ENCODE measurements at regions not wholly inside any gene's neighbourhood (a gene's known extent, or its start where the extent isn't known, plus 50 kb on each side); places are given as distances from the start of the nearest gene placed in this dataset.

- no peak for DNase-seq
These were observed 410.1 kb downstream of the OMA1 start for GRCh38 chr1:58136387-58136786.

GRCh38 chr1:58135821-58136321, 410.7 kb downstream of the OMA1 start:
- no peak for DNase-seq

GRCh38 chr1:58133562-58133961, 413.0 kb downstream of the OMA1 start:
- DNase-seq: no peak

- DNase-seq: no peak
These were observed 423.5 kb downstream of the OMA1 start for GRCh38 chr1:58123051-58123450.

DNA sequence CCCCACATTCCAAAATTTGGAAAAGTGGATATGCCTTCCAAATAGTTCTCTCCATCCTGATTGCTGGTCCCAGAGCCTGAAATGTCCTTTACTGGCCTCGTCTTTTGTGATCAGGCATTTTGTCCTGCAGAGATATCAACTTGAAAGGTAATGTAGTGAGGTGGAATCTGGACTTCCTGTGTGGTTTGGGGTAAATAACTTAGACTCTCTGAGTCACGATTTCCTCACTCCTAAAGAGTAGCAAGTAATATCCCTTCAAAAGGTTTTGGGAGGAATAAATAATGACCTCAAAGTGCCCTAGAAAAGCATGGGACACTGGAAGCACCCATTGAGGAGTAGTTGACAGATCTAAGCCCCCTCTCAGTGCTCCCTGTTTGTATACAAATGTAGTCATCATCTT, 426.6 kb downstream of the OMA1 start:
- no peak for DNase-seq

GRCh38 chr1:58116284-58116683, 430.2 kb downstream of the OMA1 start:
- no peak for DNase-seq

DNA sequence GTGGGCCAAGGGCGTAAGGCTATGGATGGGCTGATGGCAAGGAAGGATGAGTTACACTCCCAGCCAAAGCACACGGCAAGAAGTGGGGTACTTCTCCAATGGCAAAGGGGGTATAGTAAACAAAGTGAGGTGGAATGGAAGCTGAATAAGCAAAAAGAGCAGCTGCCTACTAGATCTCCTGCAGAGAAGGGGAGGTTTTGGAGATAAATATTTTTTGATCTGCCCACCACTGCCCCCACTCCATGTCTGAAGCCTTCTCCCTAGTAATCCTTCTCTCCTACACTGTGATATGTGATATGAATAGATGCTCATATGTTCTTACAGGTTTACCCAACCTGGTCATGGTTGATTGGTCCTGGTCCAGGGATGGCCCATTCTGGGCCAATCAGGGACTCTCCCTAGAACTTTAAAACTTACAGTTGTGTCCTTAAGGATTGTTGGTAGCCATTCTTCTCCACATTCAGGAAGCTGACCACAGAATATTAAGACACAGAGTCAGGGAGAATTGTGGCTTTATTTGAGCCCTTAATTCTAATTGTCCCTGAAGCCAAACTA, 436.8 kb downstream of the OMA1 start:
- DNase-seq: no peak

DNA sequence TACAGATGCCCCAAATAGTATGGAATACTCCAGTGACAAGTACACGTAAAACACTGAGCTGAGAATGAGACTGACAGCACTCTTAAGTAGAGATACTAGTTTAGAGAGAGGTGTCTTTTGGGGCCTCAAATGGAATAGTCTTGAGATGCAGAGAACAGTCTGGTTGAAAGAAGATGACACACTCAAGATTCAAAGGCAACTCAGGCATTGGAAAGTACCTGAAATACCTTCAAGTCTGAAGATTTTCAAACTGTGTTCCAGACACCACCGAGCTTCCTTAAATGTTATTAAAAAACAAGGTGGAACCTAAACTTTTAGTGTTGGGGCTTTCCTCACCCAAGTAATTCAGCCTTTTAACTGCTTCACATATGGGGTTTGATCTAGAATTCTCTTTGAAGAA, 437.7 kb downstream of the OMA1 start:
- no peak for DNase-seq

DNA sequence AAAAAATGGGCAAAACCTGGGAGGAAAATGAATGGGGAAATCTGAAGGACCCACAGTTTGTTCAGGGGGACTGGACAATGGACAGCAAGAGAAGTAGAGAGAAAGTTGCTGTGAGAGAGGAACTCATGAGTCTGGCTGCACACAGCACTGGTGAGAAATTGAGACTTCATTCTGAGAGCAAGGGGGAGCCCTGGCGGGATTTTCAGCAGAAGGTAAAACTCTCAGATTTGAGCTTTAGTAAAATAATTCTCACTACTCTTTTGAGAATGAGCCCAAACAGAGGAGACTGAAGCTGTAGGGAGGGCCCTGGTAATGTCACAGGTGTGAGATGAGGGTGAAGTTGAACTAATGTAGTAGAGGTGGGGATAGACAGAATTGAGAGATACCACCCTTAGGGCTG, 438.6 kb downstream of the OMA1 start:
- no peak for DNase-seq

GRCh38 chr1:58104960-58105359, 441.6 kb downstream of the OMA1 start:
- no peak for DNase-seq

DNA sequence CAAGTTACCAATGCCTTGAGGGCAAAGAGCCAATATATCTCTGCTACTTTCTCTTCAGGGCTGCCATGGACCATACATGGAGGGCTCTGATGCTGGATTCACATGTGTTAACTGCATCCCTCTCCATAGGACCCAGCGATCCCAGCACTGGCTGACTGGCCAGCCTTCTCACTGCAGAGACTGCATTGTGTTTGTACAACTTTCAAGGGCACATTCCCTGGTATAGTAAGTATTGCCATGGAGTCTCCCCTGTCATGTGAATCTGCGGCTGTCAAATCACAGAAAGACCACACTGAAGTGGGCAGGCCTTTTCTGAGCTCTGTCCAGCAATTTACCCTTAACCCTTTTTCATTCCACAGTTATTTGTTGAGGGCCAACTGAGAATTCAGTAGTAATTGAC, 449.8 kb downstream of the OMA1 start:
- no peak for DNase-seq

- no peak for DNase-seq
These were observed 451.3 kb downstream of the OMA1 start for GRCh38 chr1:58095183-58095582.

GRCh38 chr1:58094221-58094620, 452.3 kb downstream of the OMA1 start:
- DNase-seq: no peak

GRCh38 chr1:58090640-58091039, 455.9 kb downstream of the OMA1 start:
- no peak for DNase-seq

DNA sequence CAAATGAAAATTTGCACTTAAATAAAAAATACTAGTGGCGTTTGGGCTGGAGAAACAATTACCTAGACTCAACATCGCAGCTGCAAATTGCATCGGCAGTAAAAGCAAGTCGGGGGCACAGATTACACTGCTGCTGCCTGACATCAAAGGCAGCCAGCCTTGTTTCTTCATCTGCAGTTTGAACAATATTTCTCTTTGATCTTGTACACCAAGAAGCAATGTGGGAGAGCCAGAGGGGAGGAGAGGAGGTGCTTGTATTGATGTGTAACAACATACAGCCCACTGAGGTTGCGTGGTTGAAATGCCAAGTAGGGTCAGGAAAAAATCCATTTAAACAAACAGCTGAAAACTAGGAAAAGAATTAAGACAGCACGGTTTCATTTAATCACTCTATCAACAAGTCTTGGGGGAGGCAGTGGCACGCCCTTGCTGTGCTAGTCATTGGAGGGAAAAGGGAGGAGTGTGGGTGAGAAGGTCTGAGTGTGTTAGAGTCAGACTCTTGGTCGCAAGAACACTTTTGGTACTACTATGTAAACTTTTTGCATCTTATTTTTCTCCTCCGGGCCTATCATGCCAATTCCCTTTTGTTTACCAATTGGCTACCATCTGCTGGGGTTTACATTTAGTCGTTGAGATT, 456.5 kb downstream of the OMA1 start:
- no peak for DNase-seq

DNA sequence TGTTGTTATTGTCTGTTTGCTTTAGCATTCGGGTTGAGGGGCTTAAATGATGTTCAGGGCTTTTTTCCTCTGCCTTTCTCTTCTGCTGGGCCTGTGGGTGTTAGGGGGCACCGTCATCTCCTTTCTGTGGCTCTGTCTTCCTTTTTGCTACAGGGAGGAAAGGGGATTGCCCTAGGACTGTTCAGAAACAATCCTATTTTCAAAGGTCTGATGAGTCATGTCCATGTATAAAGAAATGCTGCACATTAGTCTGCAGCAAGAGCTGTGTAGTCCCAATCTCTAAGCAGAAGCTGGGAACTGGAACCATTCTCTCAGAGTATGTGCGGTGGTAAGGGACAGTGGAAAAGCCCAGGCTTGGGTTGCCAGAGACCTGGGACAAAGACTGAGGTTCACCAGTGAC, 462.3 kb downstream of the OMA1 start:
- DNase-seq: no peak

DNA sequence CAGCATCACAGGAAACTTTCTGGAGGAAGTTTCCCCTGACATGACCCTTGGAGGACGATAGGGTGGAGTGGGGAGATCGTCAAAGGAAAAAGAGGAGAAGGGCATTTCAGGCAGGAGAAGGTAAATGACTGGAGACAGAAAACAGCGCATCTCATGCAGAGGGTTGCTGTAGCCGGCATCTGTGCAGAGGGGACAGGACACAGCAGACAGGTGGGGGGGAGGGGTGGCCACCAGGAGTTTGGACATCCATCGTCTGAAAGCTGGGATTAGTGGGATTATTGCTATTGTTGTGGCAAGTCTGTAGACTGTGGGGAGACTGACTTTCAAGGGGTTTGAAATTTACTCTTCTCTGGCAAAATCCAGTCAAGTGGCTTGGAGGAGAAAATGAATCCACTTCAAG, 463.9 kb downstream of the OMA1 start:
- DNase-seq: no peak

- DNase-seq: no peak
These were observed 470.3 kb downstream of the OMA1 start for GRCh38 chr1:58076258-58076657.

DNA sequence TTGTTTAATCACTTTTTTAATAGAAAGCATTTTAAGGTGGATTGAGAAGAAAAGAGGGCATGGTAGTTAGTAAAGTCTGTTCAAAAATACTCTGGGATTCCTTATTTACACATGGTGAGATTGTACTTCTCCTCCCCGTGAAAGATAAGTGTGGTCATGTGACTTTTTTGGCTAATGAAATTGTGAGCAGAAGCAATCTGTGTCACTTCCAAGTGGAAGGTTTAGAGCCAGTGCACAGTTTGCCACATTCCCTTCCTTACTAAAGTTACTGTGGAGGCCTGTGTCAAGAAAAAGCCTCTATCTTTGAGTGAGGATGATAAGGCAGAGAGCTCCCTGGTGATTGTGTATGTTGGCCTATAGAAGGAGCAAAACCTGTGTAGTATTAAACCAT, 471.3 kb downstream of the OMA1 start:
- DNase-seq: no peak

DNA sequence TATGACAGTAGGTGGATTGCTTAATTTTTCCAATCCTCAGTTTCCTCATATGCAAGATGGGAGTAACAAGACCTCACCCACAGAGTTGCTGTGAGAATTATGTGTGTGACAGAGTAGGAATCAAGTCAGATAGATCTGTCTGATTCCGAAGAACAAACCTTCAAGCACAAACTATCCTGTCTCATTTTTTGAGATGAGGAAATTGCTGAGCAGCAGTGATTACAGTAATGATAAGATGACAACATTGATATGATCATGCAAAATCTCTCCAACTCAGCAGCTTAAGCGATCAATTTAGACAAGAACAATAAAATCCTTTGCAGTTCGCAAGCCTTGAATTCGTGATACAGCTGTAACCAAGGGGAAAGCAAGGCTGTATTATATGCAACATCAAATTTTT, 474.1 kb downstream of the OMA1 start:
- DNase-seq: no peak

- DNase-seq: no peak
These were observed 479.4 kb downstream of the OMA1 start for GRCh38 chr1:58067082-58067481.

GRCh38 chr1:58065520-58065919, 481.0 kb downstream of the OMA1 start:
- DNase-seq: no peak

DNA sequence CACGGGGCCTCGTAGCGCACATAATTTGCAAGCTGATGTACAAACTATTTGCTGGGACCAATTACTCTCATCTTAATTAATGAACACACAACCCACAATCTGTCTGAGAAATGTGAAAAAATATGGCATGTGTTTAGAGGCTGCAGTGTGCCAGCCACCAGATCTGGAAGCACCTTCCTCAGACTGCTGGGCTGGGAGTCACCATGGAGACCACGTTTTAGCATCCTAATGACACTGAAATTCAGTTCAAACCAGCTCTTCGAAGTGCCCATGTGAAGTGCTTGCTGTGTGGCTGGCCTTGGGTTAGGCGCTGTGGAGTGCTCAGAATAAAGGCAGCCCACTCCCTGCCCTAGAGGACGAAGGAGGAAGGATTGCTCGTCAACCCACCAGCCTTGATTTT, 482.4 kb downstream of the OMA1 start:
- no peak for DNase-seq

- no peak for DNase-seq
These were observed 483.4 kb downstream of the OMA1 start for GRCh38 chr1:58063095-58063494.

GRCh38 chr1:58062635-58063034, 483.9 kb downstream of the OMA1 start:
- DNase-seq: no peak
